ENCODE measurements at regions not wholly inside any gene's neighbourhood (a gene's known extent, or its start where the extent isn't known, plus 50 kb on each side); places are given as distances from the start of the nearest gene placed in this dataset.
A peak's percentile ranks its signal among the peaks of the same experiment; 100 is the strongest.
"Not testable (repeated sequence)": the region's sequence is repeated elsewhere in the genome, so short reads cannot be mapped to it uniquely, and the experiment has no call there.

DNA sequence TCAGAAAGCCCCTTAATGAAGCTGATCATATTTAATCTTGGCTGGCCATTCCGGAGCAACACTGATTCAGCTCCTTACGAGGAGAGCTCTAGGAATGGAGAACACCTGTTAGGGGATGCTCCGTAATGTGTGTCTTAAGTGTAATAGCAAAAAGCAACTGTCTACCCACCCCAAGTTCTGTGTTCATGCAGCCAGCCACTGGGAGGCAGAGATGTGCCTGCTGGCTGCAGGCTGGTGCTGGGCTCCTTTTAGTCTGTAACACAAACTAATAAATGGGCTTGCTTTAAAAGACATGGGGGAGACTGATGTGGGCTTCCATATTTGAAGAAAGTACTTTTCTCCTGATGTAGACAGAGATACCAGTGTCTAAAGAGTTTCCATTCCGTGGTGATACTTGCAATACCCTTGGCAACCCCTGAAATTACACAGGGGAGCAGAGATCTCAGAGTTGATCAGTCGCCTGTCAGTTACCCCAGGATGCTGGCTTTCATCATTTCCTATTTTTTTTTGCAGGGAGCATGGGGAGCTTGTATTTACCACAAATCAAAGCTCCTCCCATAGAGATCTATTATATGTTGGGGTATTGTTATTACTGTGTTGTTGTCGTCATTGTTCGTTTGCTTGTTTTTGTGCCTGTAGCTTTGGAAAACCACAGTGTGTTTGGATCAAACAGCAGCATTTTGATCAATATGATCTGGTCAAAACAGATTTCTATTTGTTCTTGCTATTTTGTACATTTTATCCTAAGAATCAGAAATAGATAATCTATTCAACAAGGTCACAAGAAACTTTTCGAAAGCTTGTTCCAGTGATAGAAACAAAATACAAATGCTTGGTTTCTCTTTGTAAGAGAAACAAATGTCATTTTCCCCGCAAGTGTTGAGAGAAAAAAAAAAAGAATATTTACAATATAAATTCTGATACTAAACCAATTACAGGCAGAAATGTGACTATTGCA, 65.8 kb downstream of the MTX3 start:
- DNase-seq: peak; percentile 9
- ATAC-seq: no peak

GRCh38 chr5:79923431-79923830, 67.6 kb downstream of the MTX3 start:
- DNase-seq (no peak), ATAC-seq (no peak)

- no peak for DNase-seq
- ATAC-seq: no peak
Measured at GRCh38 chr5:79922626-79923025, 68.4 kb downstream of the MTX3 start.

DNA sequence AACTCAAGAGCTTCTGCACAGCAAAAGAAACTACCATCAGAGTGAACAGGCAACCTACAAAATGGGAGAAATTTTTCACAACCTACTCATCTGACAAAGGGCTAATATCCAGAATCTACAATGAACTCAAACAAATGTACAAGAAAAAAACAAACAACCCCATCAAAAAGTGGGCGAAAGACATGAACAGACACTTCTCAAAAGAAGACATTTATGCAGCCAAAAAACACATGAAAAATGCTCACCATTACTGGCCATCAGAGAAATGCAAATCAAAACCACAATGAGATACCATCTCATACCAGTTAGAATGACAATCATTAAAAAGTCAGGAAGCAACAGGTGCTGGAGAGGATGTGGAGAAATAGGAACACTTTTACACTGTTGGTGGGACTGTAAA, 83.6 kb downstream of the MTX3 start:
- not testable (repeated sequence) for ATAC-seq, DNase-seq

GRCh38 chr5:79902571-79902970, 88.5 kb downstream of the MTX3 start:
- DNase-seq, ATAC-seq: not testable (repeated sequence)

DNA sequence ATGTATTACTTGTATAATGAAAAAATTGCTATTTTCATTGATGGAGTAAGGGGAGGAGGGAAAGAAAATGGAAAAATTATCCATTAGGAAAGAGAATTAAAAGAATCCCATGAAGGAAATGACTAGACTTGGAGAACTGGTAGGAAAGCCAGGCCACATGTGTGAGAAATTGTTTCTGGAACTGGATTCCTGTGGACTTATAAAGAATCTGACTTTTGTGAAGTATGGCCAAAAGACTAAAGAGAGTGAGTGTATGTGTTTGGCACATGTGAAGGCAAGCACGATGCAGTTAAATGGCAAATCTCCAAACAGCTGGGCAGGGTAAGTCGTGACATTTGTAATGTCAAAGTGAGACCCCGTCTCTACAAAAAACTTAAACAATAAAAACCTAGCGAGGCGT, 89.4 kb downstream of the MTX3 start:
- ATAC-seq (no peak), DNase-seq (no peak)

DNA sequence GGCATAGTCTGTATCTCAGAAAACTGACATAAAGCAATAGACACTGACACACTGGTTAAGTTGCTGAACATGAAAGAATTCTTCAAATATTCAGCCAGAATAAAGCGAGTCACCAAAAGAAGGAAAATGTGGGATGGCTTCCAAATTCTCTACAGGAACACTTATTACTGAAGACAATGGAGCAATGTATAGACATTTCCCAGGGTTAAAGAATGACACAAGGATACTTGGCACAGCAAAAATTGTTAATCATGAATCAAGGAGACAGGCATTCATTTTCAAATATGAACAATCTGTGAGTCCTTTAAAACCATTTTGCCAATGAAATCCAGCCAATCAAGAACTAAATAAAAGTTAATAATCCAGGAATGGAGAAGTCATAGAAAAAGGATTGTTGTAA, 92.5 kb downstream of the MTX3 start:
- ATAC-seq: no peak

GRCh38 chr5:79893976-79894375, 97.1 kb downstream of the MTX3 start:
- DNase-seq: no peak
- no peak for ATAC-seq

More for the DNA sequence above, 92.5 kb downstream of the MTX3 start:
- DNase-seq: no peak

GRCh38 chr5:79893485-79893884, 97.6 kb downstream of the MTX3 start:
- DNase-seq (no peak), ATAC-seq (no peak)

GRCh38 chr5:79890930-79891249, 100.2 kb downstream of the MTX3 start:
- ATAC-seq (no peak), DNase-seq (no peak)

- ATAC-seq (no peak), DNase-seq (no peak)
Measured at GRCh38 chr5:79890119-79890929, 100.7 kb downstream of the MTX3 start.

GRCh38 chr5:79888643-79889042, 102.4 kb downstream of the MTX3 start:
- no peak for DNase-seq
- no peak for ATAC-seq

DNA sequence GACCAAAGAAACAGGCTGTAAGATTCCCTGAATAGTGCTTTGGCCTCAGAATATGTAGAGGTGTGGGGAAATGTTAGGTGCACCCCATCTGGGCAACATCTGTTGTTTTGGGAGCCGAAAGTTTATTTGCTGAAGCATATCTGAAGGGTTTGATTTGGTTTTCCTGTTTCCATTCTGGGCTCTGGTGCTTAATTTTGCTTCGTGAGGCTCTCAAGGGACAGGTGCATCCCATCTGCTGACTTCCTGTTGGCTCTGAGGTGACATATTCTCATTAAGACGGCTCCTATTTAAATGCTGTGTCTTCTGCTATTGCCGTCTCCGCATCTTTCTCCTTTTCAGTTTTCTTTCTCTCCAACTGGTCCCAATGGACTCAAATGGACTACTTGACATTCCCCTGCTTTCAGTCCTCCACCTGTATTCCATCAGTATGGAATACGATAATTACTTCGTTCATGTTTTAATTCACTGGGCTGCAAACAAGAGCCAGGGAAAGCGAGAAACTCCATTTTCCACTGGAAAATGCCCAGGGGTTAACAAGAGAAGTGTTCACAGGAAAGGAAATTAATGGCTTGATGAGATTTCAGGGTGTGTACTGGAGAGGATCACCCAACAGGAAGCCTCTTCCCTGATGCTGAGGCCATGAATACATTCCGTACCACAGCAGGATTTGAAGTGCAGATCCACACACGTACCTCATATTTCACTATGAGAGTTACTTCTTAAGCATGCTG, 104.0 kb downstream of the MTX3 start:
- ATAC-seq: no peak

GRCh38 chr5:79886456-79886855, 104.6 kb downstream of the MTX3 start:
- ATAC-seq (no peak), DNase-seq (no peak)

More for the DNA sequence above, 104.0 kb downstream of the MTX3 start:
- DNase-seq: no peak

GRCh38 chr5:79879880-79880279, 111.2 kb downstream of the MTX3 start:
- not testable (repeated sequence) for DNase-seq, ATAC-seq

DNA sequence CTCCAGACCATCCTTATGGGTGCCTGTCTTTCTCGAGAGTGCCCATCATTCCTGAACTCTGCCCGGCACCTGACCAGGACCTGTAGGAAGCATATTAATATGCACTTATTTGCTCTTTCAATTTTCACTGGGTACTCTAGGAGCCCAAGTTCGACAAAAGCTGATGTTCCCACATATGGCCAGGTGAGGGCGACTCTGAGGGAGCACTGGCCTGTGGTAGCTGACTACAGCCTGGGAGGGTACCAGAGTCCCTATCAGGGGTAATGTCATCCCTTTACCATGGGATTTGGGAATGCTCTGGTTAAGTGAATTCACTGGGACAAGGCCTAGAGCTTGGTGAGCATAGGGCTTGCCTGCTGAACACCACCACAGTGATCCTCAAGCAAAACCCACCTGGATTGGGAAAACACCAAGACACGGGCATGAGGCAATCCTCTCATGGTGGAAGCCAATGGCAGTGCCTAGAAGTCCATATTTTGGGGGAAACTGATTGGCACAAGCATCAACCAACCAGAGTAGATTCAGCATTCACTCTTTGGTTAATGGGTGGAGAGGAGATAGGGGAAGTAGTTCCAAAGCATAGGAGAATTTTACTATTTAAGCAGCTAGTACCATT, 112.2 kb downstream of the MTX3 start:
- ATAC-seq: no peak
- DNase-seq: peak; percentile 51

- ATAC-seq (no peak), DNase-seq (no peak)
Measured at GRCh38 chr5:79878136-79878679, 112.9 kb downstream of the MTX3 start.

- ATAC-seq: no peak
- no peak for DNase-seq
Measured at GRCh38 chr5:79876456-79876855, 114.6 kb downstream of the MTX3 start.

- ATAC-seq: no peak
- no peak for DNase-seq
Measured at GRCh38 chr5:79875230-79875629, 115.8 kb downstream of the MTX3 start.

- ATAC-seq (no peak), DNase-seq (no peak)
Measured at GRCh38 chr5:79873187-79873586, 117.9 kb downstream of the MTX3 start.

GRCh38 chr5:79872291-79872690, 118.8 kb downstream of the MTX3 start:
- ATAC-seq (no peak), DNase-seq (no peak)

All from stimulated activated naive CD8-positive, alpha-beta T cell treated with anti-CD3 and anti-CD28 coated beads, Interleukin-15, Interleukin-2, amounts not matched to agents 100 U/mL and 50 U/mL, for 24 hours (primary cell).